NOMO-1 (cell line): ENCODE measurements at regions not wholly inside any gene's neighbourhood (a gene's known extent, or its start where the extent isn't known, plus 50 kb on each side); places are given as distances from the start of the nearest gene placed in this dataset.

Experiments
- DNase-seq, 2 experiments: peaks; one replicate each; lab custom pipeline; 2025; ENCODE audit not compliant: unreplicated experiment in 2 of 2; lab: John Stamatoyannopoulos, UW

- DNase-seq = no peak
Observed at GRCh38 chr12:28930704-28931103, 218.4 kb upstream of the FAR2 start.

GRCh38 chr12:28933176-28933575, 215.9 kb upstream of the FAR2 start:
- no peak for DNase-seq

GRCh38 chr12:28933864-28934527, 215.1 kb upstream of the FAR2 start:
- no peak for DNase-seq

GRCh38 chr12:28936221-28936620, 212.9 kb upstream of the FAR2 start:
- no peak for DNase-seq

GRCh38 chr12:28936711-28937110, 212.4 kb upstream of the FAR2 start:
- DNase-seq = no peak

GRCh38 chr12:28937196-28937595, 211.9 kb upstream of the FAR2 start:
- DNase-seq = no peak

- no peak for DNase-seq
Observed at GRCh38 chr12:28938056-28938455, 211.0 kb upstream of the FAR2 start.

- no peak for DNase-seq
Observed at GRCh38 chr12:28938581-28939235, 210.4 kb upstream of the FAR2 start.

- DNase-seq = no peak
Observed at GRCh38 chr12:28939427-28939826, 209.7 kb upstream of the FAR2 start.

GRCh38 chr12:28941248-28941647, 207.8 kb upstream of the FAR2 start:
- no peak for DNase-seq

- DNase-seq = no peak
Observed at GRCh38 chr12:28946361-28946760, 202.7 kb upstream of the FAR2 start.

- DNase-seq = no peak
Observed at GRCh38 chr12:28948685-28949084, 200.4 kb upstream of the FAR2 start.

- DNase-seq = no peak
Observed at GRCh38 chr12:28949184-28949583, 199.9 kb upstream of the FAR2 start.

GRCh38 chr12:28950049-28950448, 199.0 kb upstream of the FAR2 start:
- no peak for DNase-seq

GRCh38 chr12:28951935-28952334, 197.1 kb upstream of the FAR2 start:
- no peak for DNase-seq

- DNase-seq = no peak
Observed at GRCh38 chr12:28954333-28954732, 194.7 kb upstream of the FAR2 start.

- DNase-seq = no peak
Observed at GRCh38 chr12:28955491-28955890, 193.6 kb upstream of the FAR2 start.

- peak in 1 of 2 experiments; percentile 50 for DNase-seq
Observed at GRCh38 chr12:28955931-28956330, 193.1 kb upstream of the FAR2 start.

- DNase-seq = no peak
Observed at GRCh38 chr12:28958553-28959195, 190.4 kb upstream of the FAR2 start.

GRCh38 chr12:28961948-28962384, 187.1 kb upstream of the FAR2 start:
- no peak for DNase-seq

GRCh38 chr12:28963554-28963953, 185.5 kb upstream of the FAR2 start:
- DNase-seq = peak; percentile 4 to 28
